GM18508 (cell line): ENCODE measurements at regions not wholly inside any gene's neighbourhood (a gene's known extent, or its start where the extent isn't known, plus 50 kb on each side); places are given as distances from the start of the nearest gene placed in this dataset.

Source experiments
- ATAC-seq: cut with Tn5 transposase; IDR thresholded peaks from one replicate; pipeline ENCODE4 v1.9.1; 2021; ENCODE audit warnings: moderate number of reproducible peaks; ENCODE audit not compliant: insufficient read depth, unreplicated experiment

GRCh38 chr22:48748113-48748859 is 1079.4 kb downstream of the BRD1 start:
- ATAC-seq: no peak

DNA sequence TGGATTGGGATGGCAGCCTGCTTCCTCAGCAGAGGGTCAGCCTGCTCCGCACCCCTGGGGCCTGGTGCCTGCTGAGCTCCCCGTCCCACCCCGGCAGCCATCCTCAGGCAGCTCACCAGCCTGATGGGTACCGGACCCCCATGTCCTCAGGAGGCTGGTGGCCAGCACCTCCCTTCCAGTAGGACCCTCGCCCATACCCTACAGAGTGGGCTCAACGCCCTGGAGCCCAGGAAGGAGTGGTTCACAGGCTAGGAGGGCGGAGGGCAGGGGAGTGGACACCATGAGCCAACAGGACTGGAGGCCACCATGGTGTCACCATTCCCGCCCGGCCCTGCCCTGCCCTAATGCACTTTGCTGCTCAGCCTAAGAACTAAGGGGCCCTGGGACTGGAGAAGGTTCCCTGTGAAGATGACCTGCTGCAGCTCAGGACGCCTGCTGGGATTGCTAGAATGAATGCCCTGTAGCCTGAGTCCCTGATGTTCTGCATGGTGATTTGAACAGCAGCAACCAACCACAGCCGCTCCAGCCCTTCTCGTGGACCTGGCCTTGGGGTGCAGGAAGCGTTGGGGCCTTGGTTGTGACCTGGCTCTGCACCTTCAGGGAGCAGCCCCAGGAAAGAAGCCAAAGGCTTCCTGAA is 1080.8 kb downstream of the BRD1 start:
- ATAC-seq: no peak

GRCh38 chr22:48745842-48746788 is 1081.6 kb downstream of the BRD1 start:
- ATAC-seq: no peak

DNA sequence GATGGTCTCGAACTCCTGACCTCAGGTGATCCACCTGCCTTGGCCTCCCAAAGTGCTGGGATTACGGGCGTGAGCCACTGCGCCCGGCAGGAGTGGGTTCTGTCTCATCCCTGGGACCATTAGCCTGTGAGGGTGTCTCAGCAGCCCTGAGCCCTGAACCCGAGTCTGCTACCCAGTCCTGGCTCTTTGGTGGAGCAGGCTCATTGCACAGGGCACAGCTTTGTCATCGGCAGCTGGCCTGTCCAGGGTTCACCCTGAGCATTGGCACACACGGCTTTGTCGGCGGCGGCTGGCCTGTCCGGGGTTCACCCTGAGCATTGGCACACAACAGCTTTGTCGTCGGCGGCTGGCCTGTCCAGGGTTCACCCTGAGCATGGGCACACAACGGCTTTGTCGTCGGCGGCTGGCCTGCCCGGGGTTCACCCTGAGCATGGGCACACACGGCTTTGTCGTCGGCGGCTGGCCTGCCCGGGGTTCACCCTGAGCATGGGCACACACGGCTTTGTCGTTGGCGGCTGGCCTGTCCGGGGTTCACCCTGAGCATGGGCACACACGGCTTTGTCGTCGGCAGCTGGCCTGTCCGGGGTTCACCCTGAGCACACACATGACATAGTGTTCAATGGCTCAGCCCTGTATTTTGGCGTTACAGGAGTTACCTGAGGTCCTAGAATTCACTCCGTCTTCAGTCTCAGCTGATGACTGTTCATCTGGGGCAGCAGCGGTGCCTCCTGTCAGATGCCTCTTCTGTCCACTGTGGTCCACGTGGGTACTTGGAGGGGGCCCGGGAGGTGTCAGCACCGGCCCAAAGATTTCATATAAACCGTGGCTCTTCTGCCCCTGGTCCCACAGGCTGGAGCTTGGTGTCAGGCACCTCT is 1082.5 kb downstream of the BRD1 start:
- ATAC-seq: no peak

- no peak for ATAC-seq
These were observed 1083.4 kb downstream of the BRD1 start for GRCh38 chr22:48744283-48744641.

DNA sequence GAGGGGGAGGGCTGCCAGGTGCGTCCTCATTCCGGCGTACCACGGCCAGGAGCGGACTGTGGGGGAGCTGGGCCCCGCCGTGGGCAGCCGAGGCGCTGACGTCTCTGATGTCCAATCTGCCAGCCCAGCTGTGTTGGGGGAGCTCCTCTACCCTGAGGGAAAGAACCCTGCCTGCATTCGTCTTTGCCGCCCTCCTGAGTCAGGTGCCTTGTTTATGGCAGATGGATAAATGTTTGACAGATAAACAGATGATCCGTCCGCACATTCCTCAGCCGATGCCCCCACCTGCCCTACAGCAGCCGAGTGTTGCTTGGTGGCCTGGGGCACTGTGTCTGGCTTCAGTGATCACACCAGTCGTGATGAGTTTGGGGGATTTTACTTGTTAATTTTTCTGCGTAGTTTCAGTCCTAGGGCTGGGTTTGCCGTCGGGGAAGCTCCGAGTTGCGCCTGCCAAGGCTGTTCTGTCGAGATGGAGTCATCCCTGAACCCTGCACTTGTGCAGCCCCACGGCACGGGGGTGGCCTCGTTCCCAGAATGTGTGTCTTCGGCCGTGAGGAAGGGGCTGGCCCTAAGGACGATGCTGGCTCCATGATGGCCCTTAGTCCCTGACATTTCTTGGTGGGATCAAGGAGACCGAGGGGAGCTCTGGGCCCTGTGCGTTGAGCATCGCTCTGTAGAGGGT is 1083.9 kb downstream of the BRD1 start:
- no peak for ATAC-seq

- ATAC-seq: no peak
These were observed 1084.9 kb downstream of the BRD1 start for GRCh38 chr22:48742556-48743343.

GRCh38 chr22:48742191-48742555 is 1085.5 kb downstream of the BRD1 start:
- no peak for ATAC-seq

DNA sequence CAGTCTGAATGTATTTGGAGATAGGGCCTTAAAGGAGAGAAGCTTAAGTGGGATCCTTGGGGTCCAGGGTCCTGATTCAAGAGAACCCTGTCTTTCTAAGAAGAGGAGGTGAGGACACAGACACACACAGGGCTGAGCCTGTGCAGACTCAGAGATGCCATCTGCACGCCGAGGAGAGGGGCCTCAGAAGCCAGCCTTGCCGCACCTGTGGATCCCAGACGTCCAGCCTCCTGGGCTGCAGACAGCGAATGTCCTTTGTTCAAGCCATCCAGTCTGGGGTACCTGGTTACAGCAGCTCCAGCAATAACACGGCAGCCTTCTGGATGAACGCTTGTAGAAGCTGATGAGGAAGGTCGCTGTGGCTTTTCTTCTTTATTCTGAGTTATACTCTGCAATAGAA is 1086.1 kb downstream of the BRD1 start:
- ATAC-seq: no peak

- no peak for ATAC-seq
These were observed 1086.8 kb downstream of the BRD1 start for GRCh38 chr22:48740731-48741405.

- no peak for ATAC-seq
These were observed 1087.5 kb downstream of the BRD1 start for GRCh38 chr22:48740086-48740730.

DNA sequence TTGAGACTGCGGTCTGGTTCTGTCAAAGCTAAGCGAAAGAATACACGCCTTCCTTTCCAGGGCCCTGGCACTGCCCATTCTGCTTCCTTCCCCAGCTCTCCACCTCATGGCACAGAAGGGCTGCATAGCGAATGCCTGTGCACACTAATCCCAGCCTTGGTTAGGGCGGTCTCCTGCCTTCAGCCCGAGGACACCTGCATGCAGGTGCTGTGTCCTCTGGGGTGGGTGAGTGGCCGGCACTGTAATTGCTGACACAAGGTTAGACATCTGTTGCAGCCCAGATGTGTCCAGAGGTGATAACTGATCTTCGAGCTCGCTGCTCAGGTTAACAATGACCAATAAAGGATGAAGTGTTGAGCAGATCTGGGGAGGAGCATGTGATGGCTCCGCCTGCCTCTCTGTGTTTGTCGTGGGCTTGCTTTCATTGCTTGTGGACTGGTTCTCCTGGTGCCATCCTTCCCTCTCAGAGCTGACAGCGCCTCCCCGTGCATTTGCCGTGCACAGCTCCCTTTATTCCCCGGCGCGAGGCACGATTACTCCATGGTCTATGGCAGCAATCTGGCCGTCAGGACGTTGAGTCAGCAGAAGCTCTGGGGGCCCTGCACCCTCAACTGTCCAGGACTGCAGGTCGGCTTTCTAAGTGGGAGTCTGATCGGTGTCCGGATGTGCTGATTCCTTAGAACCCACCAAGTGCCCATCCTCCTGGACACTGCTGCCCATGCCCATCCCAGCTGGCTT is 1088.2 kb downstream of the BRD1 start:
- no peak for ATAC-seq

GRCh38 chr22:48738204-48738980 is 1089.3 kb downstream of the BRD1 start:
- no peak for ATAC-seq

- no peak for ATAC-seq
These were observed 1090.0 kb downstream of the BRD1 start for GRCh38 chr22:48737461-48738203.

- ATAC-seq: no peak
These were observed 1090.8 kb downstream of the BRD1 start for GRCh38 chr22:48736593-48737460.
